ENCODE measurements at regions not wholly inside any gene's neighbourhood (a gene's known extent, or its start where the extent isn't known, plus 50 kb on each side); places are given as distances from the start of the nearest gene placed in this dataset.

GRCh38 chrX:40853816-40854123 lies 118.4 kb upstream of the MED14 start:
- H2BK120ac ChIP-seq (replicated peaks; ENCODE audit: low read depth, low read length): peak overlapping the region; percentile 97
- 0 out of 2 replicates have a peak, but pooled peaks cover 1% of the 10 kb centered on the region for H3K23me2 ChIP-seq (ENCODE audit: low read depth, low read length)
- peak overlapping the region; percentile 67 for H4K91ac ChIP-seq (replicated peaks; ENCODE audit: insufficient read length, low read length)
- H2AK5ac ChIP-seq (ENCODE audit: low read depth, low read length): peak overlapping the region; percentile 84; the same call in 1 of the 2 replicates
- no peak for TF ChIP-seq E2F6 (IDR thresholded peaks at IDR 0.05)
- no peak for TF ChIP-seq CHD2 (IDR thresholded peaks at IDR 0.05; ENCODE audit: low read length)
- no peak for TF ChIP-seq JUND (IDR thresholded peaks at IDR 0.05; ENCODE audit: low read length)
- no peak for TF ChIP-seq TBP (IDR thresholded peaks at IDR 0.05; ENCODE audit: low read depth, low read length)
- DNase-seq (ENCODE audit: low read depth in 1 of 2, low spot score in 2 of 2) (no peak), FAIRE-seq (no peak)
- peaks cover 0 to 10% (median 4%) of the 10 kb centered on the region in 4 experiments; a peak in 3 of 7 replicates for H3K4me1 ChIP-seq (replicated peaks in 1 of 4; ENCODE audit: control insufficient read depth in 3 of 4, insufficient read depth in 4 of 4, low read length in 3 of 4)
- no peaks in the 10 kb centered on the region for H4K20me1 ChIP-seq (replicated peaks in 1 of 2; ENCODE audit: control insufficient read depth in 1 of 2, insufficient read depth in 2 of 2, low read length in 2 of 2)
- H4K5ac ChIP-seq (ENCODE audit: insufficient read length, low read depth, low read length): peak overlapping the region; percentile 99
- ChIA-PET CTCF (ENCODE audit: partially characterized antibody) (no interaction called here), POLR2A (ENCODE audit: partially characterized antibody) (no interaction called here)
- H3K4ac ChIP-seq (replicated peaks; ENCODE audit: insufficient read length, low read depth, low read length): peak overlapping the region; percentile 79
- H3K36me3 ChIP-seq (ENCODE audit: control insufficient read depth in 2 of 4, insufficient read depth in 4 of 4, low read length in 3 of 4): no peaks in the 10 kb centered on the region
- H3K27me3 ChIP-seq (replicated peaks in 1 of 4; ENCODE audit: control insufficient read depth in 3 of 4, extremely low read depth in 1 of 4, insufficient read depth in 3 of 4, low read length in 3 of 4): no peaks in the 10 kb centered on the region
- peak overlapping the region; percentile 89; the same call in 1 of the 2 replicates for H2BK12ac ChIP-seq (ENCODE audit: low read depth, low read length)
- H4K8ac ChIP-seq (ENCODE audit: extremely low read depth, insufficient read depth, low read length): no peak overlapping the region
- H2AFZ ChIP-seq (ENCODE audit: low read length): no peak overlapping the region
- no peaks in the 10 kb centered on the region for H3K79me1 ChIP-seq (ENCODE audit: low read depth, low read length)
- H3K27ac ChIP-seq (ENCODE audit: low read depth, low read length): peak overlapping the region; percentile 77; the same call in 1 of the 2 replicates
- H2BK15ac ChIP-seq (ENCODE audit: low read length): no peak overlapping the region
- H3K4me2 ChIP-seq (ENCODE audit: insufficient read depth in 1 of 2, low read depth in 2 of 2, low read length in 2 of 2): peak overlapping the region in 1 of 2 experiments; percentile 27; a peak in 1 of 4 replicates
- H2BK20ac ChIP-seq (ENCODE audit: low read length): peak overlapping the region; percentile 28; the same call in 1 of the 2 replicates
- H3K9ac ChIP-seq (replicated peaks in 1 of 4; ENCODE audit: extremely low read depth in 1 of 4, low read depth in 3 of 4, low read length in 3 of 4): peak overlapping the region in 1 of 4 experiments; percentile 8; a peak in 2 of 7 replicates
- no peaks in the 10 kb centered on the region for H3K9me3 ChIP-seq (ENCODE audit: insufficient read depth in 2 of 2, low read depth in 1 of 2, low read length in 1 of 2)
- H3K4me3 ChIP-seq (ENCODE audit: extremely low read depth in 1 of 4, insufficient read depth in 2 of 4, low read depth in 3 of 4, low read length in 4 of 4): peak overlapping the region in 1 of 4 experiments; percentile 17; a peak in 1 of 8 replicates
- peak overlapping the region; percentile 96 for H3K18ac ChIP-seq (ENCODE audit: extremely low read depth, low read length)
- H3K14ac ChIP-seq (ENCODE audit: insufficient read length): no peak overlapping the region
- no peaks in the 10 kb centered on the region for H3K79me2 ChIP-seq (ENCODE audit: control insufficient read depth in 1 of 2, insufficient read depth in 2 of 2, low read length in 2 of 2)
- peak overlapping the region; percentile 94 for H2BK5ac ChIP-seq (ENCODE audit: low read depth, low read length)
- peak overlapping the region; percentile 43 for H3K56ac ChIP-seq (replicated peaks; ENCODE audit: insufficient read length, low read depth, low read length)
- H3K23ac ChIP-seq (ENCODE audit: insufficient read length): no peak overlapping the region

Data from H1 (cell line).